NCI-H510A (cell line): ENCODE measurements at regions not wholly inside any gene's neighbourhood (a gene's known extent, or its start where the extent isn't known, plus 50 kb on each side); places are given as distances from the start of the nearest gene placed in this dataset.
"Not testable (repeated sequence)": the region's sequence is repeated elsewhere in the genome, so short reads cannot be mapped to it uniquely, and the experiment has no call there.

ENCODE experiments used
- DNase-seq: peaks from one replicate; lab custom pipeline; 2025; lab: John Stamatoyannopoulos, UW

DNA sequence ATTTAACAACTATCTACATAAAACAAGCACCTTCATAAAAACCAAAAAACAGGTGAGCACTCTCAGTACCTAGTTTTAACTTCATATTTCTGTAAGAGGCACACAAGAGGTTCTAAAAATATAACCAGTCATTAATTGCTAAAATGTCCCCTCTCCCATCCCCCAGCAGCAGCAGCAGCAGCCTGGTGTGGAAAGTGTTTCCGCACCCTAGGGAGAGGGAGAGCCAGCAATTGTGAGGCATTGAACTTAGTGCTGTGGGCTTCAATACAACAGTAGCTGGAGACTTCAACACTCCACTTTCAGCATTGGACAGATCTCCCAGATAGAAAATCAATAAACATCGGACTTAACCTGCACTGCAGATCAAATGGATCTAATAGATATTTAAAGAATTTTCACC lies 1158.5 kb downstream of the JRKL start:
- no peak for DNase-seq

DNA sequence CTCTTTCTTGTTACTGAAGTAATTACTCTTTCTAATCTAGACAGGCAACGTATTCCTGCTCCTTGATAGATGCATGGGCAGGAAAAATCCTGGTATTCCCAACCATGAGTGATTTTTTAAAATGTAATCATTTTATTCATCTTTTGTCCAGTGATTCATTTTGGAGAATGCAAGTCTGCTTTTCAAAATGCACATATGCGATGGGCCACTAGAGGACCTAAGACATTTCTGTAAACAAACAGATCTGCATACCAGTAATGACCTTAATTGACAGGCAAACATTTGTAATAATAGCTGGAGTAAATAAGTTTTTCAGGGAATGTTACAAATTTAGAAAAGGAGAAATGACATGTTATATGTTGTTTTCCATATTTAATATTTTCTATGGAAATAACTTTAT lies 1167.6 kb downstream of the JRKL start:
- no peak for DNase-seq

DNA sequence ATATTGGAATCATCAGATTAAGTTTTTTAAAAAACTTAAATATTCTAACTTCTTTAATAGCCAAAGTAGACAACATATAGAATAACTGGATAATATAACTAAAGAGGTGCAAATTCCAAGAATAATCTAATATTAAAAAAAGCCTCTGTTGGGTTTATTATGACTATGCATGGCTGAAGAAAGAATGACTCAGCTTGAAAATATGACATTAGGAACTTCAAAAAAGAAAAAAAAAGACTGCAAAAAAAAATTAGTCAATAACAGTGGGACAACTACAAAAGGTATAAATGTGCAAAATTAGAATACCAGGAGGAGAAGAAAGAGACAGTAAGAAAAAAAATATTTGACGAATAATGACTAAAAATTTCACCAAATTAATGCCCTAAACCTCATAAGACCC lies 1178.0 kb downstream of the JRKL start:
- no peak for DNase-seq

DNA sequence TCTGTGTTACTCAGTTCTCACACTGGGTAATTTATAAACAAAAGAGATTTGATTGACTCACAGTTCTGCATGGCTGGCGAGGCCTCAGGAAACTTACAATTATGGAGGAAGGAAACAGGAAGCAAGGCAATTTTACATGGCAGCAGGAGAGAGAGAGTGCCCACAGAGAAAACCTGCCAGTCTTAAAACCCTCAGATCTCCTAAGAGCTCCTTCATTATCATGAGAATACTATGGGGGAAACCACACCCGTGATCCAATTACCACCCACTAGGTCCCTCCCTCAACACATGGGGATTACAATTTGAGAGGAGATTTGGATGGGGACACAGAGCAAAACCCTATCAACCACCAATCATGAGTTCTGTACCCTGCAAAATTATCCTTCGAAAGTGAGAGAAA lies 1180.8 kb downstream of the JRKL start:
- no peak for DNase-seq

DNA sequence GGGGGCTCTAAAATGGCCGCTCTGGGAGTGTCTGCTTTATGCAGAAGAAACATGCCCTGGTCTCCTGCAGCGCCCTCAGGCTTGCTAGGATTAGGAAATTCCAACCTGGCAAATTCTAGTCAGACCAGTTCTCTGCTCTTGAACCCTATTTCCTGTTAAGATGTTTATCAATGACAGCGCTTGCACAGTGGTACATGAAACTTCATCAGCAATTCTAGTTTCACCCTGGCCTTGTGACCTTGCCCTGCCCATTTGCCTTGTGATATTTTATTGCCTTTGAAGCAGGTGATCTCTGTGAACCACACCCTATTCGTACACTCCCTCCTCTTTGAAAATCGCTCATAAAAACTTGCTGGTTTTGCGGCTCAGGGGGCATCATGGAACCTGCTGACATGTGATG lies 1184.0 kb downstream of the JRKL start:
- DNase-seq = peak; percentile 10

DNA sequence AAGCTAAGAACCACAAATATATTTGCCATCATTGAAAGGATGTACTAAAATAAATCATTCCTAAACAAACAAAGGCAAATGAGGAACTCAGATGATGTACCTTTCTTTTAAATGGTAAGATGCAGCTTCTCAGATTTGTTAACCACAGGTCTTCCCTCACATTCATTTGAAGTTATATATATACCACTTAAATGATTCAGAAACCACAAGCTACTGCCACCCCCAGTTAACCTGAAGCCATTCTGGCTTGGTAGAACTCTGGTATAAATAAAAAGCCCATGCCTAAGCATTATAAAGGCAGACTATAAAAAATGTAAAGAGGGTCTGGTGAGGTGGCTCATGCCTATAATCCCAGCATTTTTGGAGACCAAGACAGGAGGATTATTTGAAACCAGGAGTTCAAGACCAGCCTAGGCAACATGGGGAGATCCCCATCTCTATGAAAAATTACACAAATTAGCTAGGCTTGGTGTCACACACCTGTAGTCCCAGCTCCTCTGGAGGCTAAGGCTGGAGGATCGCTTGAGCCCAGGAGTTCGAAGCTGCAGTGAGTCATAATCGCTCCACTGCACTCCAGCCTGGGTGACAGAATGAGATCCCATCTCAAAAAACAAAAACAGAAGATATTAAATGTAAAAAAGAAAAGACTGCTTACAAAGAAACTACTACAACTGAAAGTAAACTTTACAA lies 1185.3 kb downstream of the JRKL start:
- DNase-seq = no peak

DNA sequence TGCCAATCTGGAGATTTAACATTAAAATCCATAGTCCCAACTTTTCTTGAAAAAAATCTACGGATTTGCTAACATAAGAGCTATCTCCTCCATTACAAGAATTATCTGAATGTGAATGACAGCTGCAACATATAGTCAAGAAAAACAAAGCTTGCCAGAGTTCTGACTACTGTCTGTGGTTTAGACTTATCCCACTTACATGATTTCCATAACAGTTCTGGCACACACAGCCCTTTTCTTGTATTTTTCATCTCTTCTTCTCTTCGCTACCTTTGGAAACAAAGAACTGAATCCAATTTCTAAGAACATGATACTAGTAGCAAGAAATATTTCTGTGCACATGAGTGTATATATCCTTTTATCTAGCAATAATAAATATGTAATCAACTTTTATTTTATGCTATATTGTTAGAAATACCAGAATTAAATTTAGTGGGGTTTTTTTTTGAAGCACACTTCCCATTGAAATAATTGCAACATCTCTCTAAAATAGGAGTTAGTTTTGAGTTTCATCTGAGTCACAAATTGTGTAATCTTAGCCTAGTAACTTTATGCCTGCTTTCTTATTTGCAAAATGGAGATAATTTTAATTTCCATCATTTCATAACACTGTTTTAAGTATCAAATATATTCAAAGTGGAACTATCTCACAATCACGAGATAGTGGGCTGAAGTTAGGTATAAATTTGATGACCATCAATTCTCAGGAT lies 1217.6 kb downstream of the JRKL start:
- no peak for DNase-seq

DNA sequence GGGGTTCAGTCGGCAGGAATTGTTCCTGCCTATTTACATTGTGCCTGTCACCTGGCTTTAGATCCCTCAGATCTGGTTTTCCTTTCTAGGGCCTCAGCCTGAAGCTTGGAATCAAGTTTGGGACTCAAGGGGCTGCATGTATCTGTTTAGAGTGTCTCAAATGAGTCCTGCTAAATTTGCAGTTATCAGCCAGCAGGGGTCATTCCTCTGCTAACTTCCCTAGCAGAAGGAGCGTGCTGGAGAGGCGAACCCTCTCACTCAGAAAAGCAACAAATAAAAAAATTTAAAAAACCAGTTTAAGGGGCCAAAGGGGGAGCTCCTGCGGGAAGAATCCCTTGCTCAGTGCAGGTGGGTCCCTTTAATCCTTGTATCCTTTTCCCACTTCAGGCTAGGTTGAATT lies 1220.2 kb downstream of the JRKL start:
- DNase-seq = no peak

DNA sequence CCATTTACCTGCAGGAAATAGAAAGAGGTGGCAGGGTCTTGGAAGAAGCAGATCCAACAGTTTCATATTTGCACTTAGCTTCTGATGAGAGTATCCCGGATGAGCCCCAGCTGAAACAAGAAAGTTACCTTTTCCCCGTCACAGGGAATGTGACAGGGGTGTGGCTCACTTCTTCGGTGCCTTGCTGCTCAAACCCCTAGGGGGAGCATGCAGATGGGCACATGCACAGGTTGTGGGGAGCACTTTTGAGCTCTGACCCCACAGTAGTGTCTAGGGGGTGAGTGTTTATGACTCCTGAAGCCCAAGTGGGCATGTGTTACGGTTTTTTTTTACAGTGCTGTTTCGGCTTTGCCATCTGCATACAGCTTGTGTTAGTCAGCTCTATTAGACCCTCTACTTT lies 1221.0 kb downstream of the JRKL start:
- DNase-seq = no peak

DNA sequence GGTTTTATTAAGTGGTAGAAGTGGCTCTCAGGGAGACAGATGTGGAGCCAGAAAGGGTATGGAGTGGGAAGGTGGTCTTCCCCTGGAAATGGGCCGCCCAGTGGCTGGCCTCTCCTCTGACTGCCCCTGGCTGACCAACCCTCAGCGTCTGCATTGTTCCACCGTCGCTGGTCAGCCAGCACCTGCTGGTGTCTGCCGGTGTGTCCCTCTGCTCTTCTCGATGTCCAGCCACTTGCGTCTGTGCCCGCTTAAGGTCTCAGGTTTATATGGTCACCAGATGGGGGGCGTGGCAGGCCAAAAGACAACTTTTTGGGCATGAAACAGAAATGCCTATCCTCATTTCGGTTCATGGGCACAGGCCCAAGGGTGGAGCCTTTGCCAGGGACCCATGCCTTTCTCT lies 1221.5 kb downstream of the JRKL start:
- DNase-seq = no peak

DNA sequence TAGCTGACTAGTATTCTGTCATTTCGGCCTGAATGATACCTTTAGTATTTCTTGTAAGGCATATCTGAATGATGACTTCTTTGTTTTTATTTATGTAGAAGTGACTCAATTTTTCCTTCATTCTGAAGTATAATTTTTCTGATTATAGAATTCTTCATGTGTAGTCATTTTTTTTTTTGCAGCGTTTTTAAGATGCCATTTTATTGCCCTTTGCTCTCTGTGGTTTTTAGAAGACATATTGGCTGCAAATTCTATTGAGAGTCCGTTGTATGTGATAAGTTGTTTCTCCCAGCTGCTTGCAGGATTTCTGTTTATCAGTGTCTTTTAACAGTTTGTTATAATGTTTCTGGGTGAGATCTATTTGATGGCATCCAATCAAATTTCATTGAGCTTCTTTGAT lies 1224.8 kb downstream of the JRKL start:
- DNase-seq = no peak

DNA sequence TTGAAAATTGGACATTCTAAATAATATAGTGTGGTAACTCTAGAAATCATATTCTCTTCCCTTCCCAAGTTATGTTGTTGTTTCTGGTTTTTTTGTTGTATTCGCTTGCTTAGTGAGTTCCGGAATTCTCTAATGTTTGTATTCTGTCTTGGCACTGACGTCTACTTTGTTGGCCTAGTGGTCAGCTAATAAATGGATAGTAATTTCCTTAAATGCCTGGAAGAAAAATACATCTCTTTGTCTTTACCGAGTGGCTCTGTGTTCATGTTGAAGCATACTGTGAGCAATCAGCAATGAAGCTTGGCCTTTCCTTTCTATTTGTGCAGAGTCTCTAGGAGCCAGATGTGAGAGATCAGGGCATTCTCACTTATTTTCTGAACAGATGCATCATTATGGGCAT lies 1225.7 kb downstream of the JRKL start:
- DNase-seq = no peak

DNA sequence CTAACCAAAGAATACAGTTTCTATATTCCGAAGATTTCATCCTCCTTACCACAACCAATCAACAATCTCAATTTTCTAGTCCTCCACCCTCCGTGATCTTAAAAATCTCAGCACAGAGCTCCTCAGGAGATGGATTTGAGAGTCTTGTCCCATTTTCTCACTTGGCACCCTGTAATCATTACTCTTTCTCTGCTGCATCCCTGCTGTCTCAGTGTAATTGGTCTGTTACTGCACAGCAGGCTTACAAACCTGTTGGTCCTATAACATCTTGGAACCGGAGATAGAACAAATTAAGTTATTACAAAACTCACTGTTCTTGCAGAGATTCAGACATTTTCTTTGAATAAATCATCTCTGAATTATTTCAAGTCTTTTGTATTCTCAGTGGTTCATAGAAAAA lies 1227.2 kb downstream of the JRKL start:
- DNase-seq = no peak

DNA sequence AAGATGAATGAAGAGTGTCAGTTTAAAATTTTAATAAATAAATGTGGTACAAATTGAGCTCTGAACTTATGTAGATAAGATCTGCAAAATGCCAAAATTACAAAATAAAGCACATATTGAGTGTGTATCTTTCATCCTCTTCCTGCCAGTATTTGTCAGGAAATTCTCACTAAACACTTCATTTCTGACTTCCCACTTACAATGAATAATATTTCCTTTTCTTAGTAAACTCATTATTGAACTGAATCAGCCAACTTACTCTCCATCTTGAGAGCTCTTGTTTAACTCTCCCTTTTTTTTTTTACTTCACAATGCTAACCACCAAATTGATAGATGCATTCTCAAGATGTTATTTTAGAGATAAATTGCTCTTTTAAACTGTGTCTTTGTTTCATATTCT lies 1230.2 kb downstream of the JRKL start:
- no peak for DNase-seq

DNA sequence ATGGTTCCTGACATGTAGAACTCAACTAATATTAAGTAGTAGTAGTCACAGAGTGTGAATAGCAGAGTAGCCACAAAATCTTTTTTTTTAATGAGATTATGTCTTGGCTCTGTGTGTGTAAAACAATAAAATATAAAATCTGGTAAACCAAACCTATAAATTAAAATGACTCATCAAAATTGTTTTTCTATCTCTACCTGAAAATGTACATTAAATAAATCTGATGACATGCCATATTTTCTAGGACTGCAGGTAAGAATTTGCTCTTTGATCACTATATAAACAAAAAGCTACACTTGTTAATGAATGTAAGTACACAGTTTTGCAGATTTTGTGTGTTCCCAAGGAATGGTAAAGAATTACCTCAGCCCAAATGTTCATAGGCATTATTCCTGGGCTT lies 1231.5 kb downstream of the JRKL start:
- DNase-seq = no peak

DNA sequence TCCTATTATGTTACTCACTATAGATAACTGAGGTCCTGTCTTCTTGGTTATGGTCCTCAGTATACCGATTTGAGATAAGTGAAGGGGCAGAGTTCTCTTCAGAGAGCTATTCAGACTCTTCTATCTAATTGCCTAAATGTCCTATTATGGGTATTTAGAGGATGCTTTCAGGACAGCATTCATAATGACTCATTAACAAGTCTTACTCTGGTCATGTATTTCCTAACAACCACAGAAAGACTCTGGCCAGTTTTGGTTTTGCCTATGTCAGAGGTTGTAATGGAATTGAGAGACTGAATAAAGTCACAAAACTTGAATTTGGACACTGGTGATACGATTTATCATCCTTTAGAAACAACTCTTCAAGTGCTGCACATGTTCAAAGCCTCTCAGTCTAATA lies 1233.0 kb downstream of the JRKL start:
- no peak for DNase-seq

DNA sequence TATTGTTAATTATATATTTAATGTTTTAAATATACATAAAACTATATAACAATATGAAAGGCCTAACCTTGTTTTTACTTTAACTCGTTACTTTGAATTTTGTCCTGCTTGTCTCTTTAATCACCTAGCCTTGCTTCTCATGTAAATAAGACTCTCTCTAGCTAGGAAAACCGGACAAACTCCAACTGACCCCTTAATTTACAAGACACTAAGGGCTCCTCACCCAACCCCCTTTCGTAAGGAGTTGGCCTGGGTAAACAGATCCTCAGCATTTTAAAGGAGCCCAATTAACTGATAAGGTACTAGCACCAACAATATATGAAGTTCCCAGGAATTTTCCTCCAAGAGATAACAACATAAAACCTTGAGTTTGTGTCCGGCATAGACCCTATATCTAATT lies 1246.9 kb downstream of the JRKL start:
- not testable (repeated sequence) for DNase-seq

DNA sequence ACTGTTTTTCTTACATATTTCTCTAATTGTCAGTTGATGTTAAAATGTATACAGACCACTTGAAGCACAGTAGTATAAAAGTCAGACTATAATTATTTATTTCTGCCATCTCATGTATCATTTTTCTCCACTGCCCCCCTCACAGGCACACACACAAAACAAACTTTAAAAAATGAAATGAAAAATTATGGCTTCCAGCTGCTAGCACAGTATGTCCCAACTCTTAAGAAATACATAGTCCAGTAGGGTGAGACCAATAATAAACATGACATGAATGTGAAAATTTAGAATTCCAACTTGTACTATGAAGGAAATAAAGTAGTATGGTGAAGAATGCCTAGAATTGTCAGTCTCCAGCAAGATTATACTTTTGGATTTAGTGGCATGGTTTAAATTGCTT lies 1247.9 kb downstream of the JRKL start:
- DNase-seq = no peak

DNA sequence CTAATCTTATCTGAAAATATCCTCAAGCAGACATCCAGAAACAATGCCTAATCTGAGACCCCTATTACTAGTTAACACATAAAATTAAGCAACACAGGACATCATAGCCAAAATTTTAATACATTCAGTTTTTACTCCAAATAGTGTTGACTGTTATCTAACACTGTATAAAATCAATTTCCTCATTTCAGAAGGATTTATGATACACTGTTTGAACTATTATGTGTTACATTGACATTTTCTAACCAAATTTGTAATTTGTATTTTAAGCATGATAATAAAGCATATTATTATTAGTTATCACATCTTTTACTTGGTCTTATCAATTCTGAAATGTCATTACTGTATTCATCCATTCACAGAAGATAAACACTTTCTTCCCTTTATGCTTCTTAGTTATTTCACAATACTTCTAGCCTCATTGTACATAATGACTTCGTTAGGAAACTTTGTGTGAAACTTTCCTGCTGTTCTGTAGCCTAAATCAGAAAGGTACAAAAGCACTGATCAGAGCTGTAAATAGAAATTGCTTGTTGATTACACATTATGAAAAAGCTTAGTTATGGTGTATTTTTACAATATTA lies 1248.9 kb downstream of the JRKL start:
- DNase-seq = no peak

DNA sequence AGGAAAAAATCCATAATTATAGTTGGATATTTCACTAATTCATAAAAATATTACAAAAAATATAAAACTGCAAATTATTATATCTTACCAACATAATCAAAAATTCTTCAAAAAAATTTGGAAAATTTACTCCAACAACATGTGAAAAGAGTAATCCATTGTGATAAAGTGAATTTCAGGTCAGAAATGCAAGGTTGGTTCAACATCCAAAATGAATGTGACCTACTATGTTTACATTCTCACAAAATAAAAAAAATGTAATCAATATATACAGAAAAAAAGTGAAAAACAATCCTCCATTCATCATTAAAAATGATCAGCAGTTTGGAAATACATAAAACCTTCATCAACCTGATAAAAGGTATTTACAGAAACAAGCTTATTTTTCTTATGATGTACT lies 1252.2 kb downstream of the JRKL start:
- DNase-seq = no peak

DNA sequence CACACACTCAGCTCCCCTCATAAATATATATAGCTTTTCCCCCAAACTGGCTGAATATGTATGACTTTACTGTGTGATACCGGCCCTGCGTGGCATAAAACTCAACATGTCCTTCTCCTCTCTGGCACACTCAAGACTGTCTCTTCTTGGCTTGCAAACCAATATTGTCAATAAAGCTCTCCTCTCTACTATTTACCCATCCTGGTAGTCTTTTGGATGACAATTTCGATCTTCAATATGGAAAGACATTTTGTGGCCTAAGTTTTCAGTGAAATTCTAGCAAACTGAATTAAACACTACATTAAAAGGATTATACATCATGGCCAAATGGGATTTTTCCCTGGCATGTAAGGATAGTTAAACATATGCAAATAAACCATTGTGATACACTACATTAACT lies 1255.9 kb downstream of the JRKL start:
- no peak for DNase-seq

DNA sequence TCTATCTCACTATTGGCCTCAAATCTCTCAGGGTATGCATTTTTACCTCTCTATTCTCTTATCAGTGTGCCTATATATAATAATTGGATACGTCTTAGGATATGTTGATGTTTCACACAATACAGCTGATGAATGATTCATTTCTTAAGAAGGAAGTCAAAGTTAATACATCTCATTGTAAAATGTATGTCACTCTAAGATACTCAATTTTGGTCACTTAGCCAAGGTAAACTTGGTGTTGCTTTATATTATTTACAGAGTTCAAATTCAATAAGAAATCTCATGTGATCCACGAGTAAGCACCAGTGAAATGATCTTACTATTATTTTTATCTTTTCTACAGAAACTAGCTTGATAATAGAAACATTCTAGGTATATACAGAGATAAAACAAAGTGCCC lies 1266.5 kb downstream of the JRKL start:
- no peak for DNase-seq

DNA sequence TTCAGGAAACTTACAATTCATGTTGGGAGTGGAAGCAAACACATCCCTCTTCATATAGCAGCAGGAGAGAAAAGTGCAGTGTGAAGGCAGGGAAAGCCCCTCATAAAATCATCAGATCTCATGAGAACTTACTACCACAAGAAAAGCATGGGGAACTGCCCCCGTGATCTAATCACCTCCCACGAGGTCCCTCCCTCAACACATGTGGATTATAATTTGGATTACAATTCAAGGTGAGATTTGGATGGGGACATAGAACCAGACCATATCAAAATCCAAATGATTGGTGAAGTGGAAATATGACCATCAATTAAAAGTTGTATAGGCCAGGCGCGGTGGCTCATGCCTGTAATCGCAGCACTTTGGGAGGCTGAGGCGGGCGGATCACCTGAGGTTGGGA lies 1268.0 kb downstream of the JRKL start:
- no peak for DNase-seq

DNA sequence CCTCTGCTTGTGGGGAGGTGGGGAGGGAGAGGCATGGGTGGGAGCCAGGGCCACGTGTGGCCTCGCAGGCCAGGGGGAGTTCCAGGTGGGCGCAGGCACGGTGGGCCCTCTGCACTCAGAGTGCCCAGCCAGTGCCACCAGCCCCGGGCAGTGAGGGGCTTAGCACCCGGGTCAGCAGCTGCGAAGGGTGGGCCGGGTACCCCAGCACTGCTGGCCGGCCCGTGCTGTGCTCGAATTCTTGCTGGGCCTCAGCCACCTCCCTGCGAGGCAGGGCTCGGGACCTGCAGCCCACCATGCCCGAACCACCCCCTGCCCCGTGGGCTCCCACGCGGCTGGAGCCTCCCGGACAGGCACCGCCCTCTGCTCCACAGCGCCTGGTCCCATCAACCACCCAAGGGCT lies 1277.2 kb downstream of the JRKL start:
- DNase-seq = no peak
